AG04450 (cell line): ENCODE measurements at regions not wholly inside any gene's neighbourhood (a gene's known extent, or its start where the extent isn't known, plus 50 kb on each side); places are given as distances from the start of the nearest gene placed in this dataset.
A peak's percentile ranks its signal among the peaks of the same experiment; 100 is the strongest.

Experiments used
- CTCF ChIA-PET: fragments of 300-600, 350-600 bp; formaldehyde crosslinking; extraction: SDS; loops from one replicate; lab custom pipeline; 2022; ENCODE audit warnings: antibody characterized with exemption, inconsistent platforms; lab: Charles Lee
- POLR2A ChIA-PET: fragments of 350-600 bp; formaldehyde crosslinking; extraction: SDS; loops from one replicate; lab custom pipeline; 2021; ENCODE audit warnings: antibody characterized with exemption, inconsistent platforms; lab: Yijun Ruan, JAX
- DNase-seq: peaks from one replicate; pipeline ENCODE4 v3.0.0-alpha.2; 2011; ENCODE audit warnings: low read depth, low spot score
- H3K27ac ChIP-seq: one replicate; pipeline ENCODE4 v1.5.1; 2012; ENCODE audit warnings: low read depth, low read length, control low read depth
- H3K27me3 ChIP-seq: one replicate; pipeline ENCODE4 v1.6.0; 2012; ENCODE audit warnings: low read length; ENCODE audit not compliant: control insufficient read depth, insufficient read depth
- H3K4me3 ChIP-seq: 2 replicates; pipeline ENCODE4 v1.5.1; 2011; ENCODE audit warnings: mild to moderate bottlenecking, low read depth, low read length, control low read depth
- H3K9me3 ChIP-seq: 2 replicates; pipeline ENCODE4 v1.5.1; 2012; ENCODE audit warnings: low read length; ENCODE audit not compliant: control insufficient read depth, insufficient read depth
- TF ChIP-seq, protein P1 (sequence below): IDR thresholded peaks from 2 replicates; pipeline ENCODE4 v1.5.1; 2011; ENCODE audit warnings: low read depth, low read length, control low read depth, inconsistent platforms

DNA sequence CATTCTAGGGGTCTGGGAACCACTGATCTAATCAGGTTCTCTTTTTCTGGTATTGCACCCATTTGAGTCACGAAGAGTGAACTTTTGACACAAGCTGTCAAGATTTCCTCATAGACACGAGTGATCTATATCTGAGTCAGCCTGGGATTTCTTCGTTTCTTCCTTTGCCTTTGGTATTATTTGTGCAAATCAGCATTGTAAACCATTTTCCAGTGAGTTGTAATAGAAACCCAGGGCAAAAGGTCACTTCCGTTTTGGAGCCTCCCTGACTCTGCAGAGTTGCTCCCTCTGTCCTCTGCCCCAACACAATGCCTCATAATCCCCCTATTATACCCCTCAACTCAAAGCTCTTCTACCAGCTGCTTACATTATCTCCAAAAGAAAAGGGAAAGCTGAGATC, 615.1 kb downstream of the EFNB2 start:
- Histone ChIP-seq H3K27ac (no peak overlapping the region), H3K4me3 (no peak overlapping the region), H3K9me3 (no peaks in the 10 kb centered on the region), H3K27me3 (no peaks in the 10 kb centered on the region)
- ChIA-PET POLR2A (interaction anchor here (0.5 kb wide), 1 partner anchor 1279 kb away, joined by 3 read pairs; no protein-coding TSS in a partner anchor), CTCF (no interaction called here)
- TF ChIP-seq, protein P1, sequence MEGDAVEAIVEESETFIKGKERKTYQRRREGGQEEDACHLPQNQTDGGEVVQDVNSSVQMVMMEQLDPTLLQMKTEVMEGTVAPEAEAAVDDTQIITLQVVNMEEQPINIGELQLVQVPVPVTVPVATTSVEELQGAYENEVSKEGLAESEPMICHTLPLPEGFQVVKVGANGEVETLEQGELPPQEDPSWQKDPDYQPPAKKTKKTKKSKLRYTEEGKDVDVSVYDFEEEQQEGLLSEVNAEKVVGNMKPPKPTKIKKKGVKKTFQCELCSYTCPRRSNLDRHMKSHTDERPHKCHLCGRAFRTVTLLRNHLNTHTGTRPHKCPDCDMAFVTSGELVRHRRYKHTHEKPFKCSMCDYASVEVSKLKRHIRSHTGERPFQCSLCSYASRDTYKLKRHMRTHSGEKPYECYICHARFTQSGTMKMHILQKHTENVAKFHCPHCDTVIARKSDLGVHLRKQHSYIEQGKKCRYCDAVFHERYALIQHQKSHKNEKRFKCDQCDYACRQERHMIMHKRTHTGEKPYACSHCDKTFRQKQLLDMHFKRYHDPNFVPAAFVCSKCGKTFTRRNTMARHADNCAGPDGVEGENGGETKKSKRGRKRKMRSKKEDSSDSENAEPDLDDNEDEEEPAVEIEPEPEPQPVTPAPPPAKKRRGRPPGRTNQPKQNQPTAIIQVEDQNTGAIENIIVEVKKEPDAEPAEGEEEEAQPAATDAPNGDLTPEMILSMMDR: no peak
- no peak for DNase-seq

DNA sequence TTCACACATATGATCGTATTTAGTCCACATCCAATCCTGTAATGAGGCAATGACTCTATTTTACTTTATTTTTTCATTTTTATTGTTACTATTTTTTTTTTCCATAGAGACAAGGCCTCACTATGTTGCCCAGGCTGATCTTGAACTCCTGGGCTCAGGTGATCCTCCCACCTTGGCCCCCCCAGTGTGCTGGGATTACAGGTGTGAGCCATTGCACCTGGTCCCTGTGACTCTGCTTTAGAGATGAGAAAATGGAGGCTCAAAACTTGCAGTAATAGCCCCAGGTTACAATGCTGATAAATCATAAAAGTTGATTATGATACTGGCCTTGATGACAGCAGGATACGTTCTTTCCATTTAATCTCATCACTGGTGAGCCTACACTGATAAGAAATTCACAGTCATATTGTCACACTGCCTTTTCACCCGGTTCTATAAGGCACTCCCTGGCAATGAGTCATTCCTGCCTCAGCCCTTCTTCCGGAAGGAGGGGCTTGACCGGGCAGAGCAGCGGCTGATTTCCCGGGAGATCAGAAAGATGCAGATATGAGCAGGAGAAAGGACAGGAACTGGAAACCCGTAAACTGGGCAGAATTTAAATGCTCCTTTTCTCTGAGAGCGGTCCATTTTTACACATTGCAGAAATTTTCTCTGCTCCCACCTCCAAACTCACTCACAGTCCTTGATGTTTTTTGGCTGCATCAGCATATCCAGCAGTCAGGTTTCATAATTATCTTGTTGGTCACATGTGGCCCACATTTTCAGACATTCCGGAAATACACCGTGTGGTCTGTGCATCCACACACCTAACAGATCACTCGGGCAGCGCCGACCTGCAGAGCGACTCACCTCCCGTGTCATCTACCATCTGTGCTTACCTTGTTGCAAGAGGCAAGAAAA, 616.4 kb downstream of the EFNB2 start:
- Histone ChIP-seq H3K27ac (no peak overlapping the region), H3K27me3 (no peaks in the 10 kb centered on the region), H3K9me3 (no peaks in the 10 kb centered on the region), H3K4me3 (no peak overlapping the region)
- CTCF ChIA-PET: no interaction called here
- no peak for DNase-seq
- TF ChIP-seq, protein P1: no peak
- POLR2A ChIA-PET: no interaction called here

DNA sequence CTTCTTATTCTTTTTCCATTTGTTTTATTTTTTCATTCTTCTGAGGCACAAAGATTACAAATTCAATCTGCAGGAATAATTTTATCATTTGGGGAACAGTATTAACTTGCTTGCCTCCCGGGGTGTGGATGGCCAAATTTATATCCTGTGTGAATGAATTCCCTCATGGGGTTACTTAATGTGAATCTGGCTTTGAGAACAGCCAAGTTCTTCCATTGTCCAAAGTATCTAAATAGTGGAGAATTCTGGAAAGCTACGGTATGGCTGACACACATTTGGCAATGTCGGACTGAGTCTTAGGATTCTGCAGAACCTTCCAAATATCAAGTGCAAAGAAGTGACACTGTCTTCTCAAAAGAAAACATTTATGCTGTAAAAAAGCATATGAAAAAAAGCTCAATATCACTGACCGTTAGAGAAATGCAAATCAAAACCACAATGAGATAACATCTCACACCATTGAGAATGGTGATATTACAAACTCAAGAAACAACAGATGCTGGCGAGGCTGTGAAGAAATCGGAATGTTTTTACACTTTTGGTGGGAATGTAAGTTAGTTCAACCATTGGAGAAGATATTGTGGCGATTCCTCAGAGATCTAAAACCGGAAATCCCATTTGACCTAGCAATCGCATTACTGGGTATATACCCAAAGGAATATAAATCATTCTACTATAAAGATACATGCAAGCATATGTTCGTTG, 620.2 kb downstream of the EFNB2 start:
- POLR2A ChIA-PET: no interaction called here
- H3K27ac ChIP-seq: peak overlapping the region; percentile 83
- no peak for DNase-seq
- H3K4me3 ChIP-seq: no peak overlapping the region; the same call in 1 of the 2 replicates
- H3K9me3 ChIP-seq: no peaks in the 10 kb centered on the region; the same call in 1 of the 2 replicates
- TF ChIP-seq, protein P1: no peak
- CTCF ChIA-PET: interaction anchor here (0.6 to 1.5 kb wide), 2 partner anchors 169 to 1142 kb away, joined by 4 to 5 read pairs; no protein-coding TSS in a partner anchor
- H3K27me3 ChIP-seq: no peaks in the 10 kb centered on the region

DNA sequence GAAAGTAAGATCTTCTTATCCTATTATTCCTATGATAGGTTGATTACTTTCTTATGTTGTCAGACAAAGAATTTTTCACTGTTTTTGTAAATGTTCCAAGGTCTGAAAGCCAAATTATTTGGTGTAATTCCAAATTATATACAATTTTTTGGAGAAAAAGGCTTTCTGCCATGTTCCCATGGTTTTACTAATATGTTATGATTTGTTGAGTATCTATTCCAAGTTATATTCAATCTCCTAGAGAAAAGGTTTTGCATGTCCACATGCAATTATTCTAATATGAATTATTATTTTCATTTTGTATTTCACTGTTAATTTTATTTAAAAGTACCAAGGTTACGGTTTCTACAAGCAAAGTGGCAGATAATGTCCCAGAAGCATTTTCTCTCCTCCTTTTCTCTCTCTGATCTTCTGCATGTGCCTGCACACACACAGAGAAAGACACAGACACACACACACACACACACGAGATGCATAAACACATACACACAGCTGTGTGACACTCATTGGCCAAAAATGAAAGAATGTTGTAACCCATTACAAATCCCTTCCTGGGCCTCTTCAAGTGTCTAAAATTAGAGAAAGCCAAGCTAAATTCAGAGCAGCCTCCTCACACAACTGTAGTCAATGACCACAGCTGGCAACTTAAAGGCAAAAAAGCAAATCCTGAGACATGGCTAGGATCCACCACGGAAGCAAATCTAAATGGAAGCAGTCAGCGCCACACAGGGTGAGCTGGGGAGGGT, 621.0 kb downstream of the EFNB2 start:
- peak overlapping the region; percentile 83 for H3K27ac ChIP-seq
- no peaks in the 10 kb centered on the region; the same call in 1 of the 2 replicates for H3K9me3 ChIP-seq
- POLR2A ChIA-PET: no interaction called here
- peak; percentile 84 for DNase-seq
- CTCF ChIA-PET: no interaction called here
- TF ChIP-seq, protein P1: no peak
- peak overlapping the region; percentile 39 for H3K4me3 ChIP-seq
- no peaks in the 10 kb centered on the region for H3K27me3 ChIP-seq
